GM19240 (cell line): ENCODE measurements at regions not wholly inside any gene's neighbourhood (a gene's known extent, or its start where the extent isn't known, plus 50 kb on each side); places are given as distances from the start of the nearest gene placed in this dataset.
A peak's percentile ranks its signal among the peaks of the same experiment; 100 is the strongest.

ENCODE experiments used
- DNase-seq: peaks from one replicate; pipeline ENCODE4 v3.0.0; 2011; ENCODE audit warnings: low spot score; ENCODE audit not compliant: insufficient read length

- DNase-seq: no peak
Observed at GRCh38 chr5:149441986-149442385, 62.9 kb upstream of the IL17B start.

GRCh38 chr5:149441194-149441753 is 62.2 kb upstream of the IL17B start:
- no peak for DNase-seq

- no peak for DNase-seq
Observed at GRCh38 chr5:149439899-149440542, 60.9 kb upstream of the IL17B start.

GRCh38 chr5:149438711-149439132 is 59.6 kb upstream of the IL17B start:
- DNase-seq: no peak

GRCh38 chr5:149438281-149438680 is 59.2 kb upstream of the IL17B start:
- no peak for DNase-seq

GRCh38 chr5:149437391-149438040 is 58.4 kb upstream of the IL17B start:
- no peak for DNase-seq

- DNase-seq: no peak
Observed at GRCh38 chr5:149435660-149436059, 56.6 kb upstream of the IL17B start.

- no peak for DNase-seq
Observed at GRCh38 chr5:149435015-149435376, 55.9 kb upstream of the IL17B start.

GRCh38 chr5:149434162-149435014 is 55.3 kb upstream of the IL17B start:
- DNase-seq: peak; percentile 52

GRCh38 chr5:149433524-149434131 is 54.5 kb upstream of the IL17B start:
- no peak for DNase-seq

- DNase-seq: no peak
Observed at GRCh38 chr5:149432911-149433401, 53.9 kb upstream of the IL17B start.

GRCh38 chr5:149432376-149432775 is 53.3 kb upstream of the IL17B start:
- no peak for DNase-seq

- DNase-seq: no peak
Observed at GRCh38 chr5:149429839-149430721, 51.0 kb upstream of the IL17B start.
